Endothelial cell of umbilical vein (primary cell): ENCODE measurements at regions not wholly inside any gene's neighbourhood (a gene's known extent, or its start where the extent isn't known, plus 50 kb on each side); places are given as distances from the start of the nearest gene placed in this dataset.
"Not testable (repeated sequence)": the region's sequence is repeated elsewhere in the genome, so short reads cannot be mapped to it uniquely, and the experiment has no call there.

Experiments
- BruUV-seq: library from RNA; stranded (reverse); fragments of 400-500 nt; replicated peaks from 2 replicates; lab custom pipeline; 2021; lab: Mats Ljungman, UMichigan
- CTCF ChIA-PET: fragments of 300-600, 350-600 bp; sonication (Branson Sonifier 250); formaldehyde crosslinking; loops from one replicate; lab custom pipeline; 2021; ENCODE audit warnings: antibody characterized with exemption, inconsistent platforms; lab: Charles Lee
- POLR2A ChIA-PET: fragments of 300-600, 350-600 bp; sonication (Branson Sonifier 250); formaldehyde crosslinking; loops from one replicate; lab custom pipeline; 2021; ENCODE audit warnings: antibody characterized with exemption, inconsistent platforms; lab: Charles Lee
- DNase-seq: peaks from one replicate; pipeline ENCODE4 v3.0.0-alpha.2; 2011; ENCODE audit warnings: low read depth, low spot score
- FAIRE-seq: peaks from 2 replicates; lab custom pipeline; 2011; peaks lifted over from hg19 to GRCh38; lab: Jason Lieb, UNC
- H2AFZ ChIP-seq: 2 replicates; pipeline ENCODE4 v1.6.0; 2012; ENCODE audit warnings: low read depth, low read length, control low read depth, inconsistent platforms
- H3K27ac ChIP-seq: 2 replicates; pipeline ENCODE4 v1.5.1; 2011; ENCODE audit warnings: low read depth, mild to moderate bottlenecking, control low read depth, low read length, moderate library complexity; ENCODE audit not compliant: insufficient read depth
- H3K27me3 ChIP-seq, 2 experiments: 2 replicates each; pipeline versions ENCODE4 v1.6.0 to v1.6.1; 2011; ENCODE audit warnings: low read length in 2 of 2, mixed read lengths in 1 of 2; ENCODE audit not compliant: control insufficient read depth in 2 of 2, insufficient read depth in 2 of 2
- H3K36me3 ChIP-seq, 2 experiments: 2 replicates in 1 of 2; 3 replicates in 1 of 2; pipeline ENCODE4 v1.5.1; 2011; ENCODE audit warnings: low read length in 2 of 2, mild to moderate bottlenecking in 1 of 2, moderate library complexity in 1 of 2; ENCODE audit not compliant: control insufficient read depth in 2 of 2, insufficient read depth in 2 of 2; ENCODE audit errors: extremely low read depth in 1 of 2
- H3K4me1 ChIP-seq: 3 replicates; pipeline ENCODE4 v1.5.1; 2011; ENCODE audit warnings: mild to moderate bottlenecking, low read length; ENCODE audit not compliant: control insufficient read depth, insufficient read depth; ENCODE audit errors: extremely low read depth
- H3K4me2 ChIP-seq: 2 replicates; pipeline ENCODE4 v1.6.1; 2011; ENCODE audit warnings: low read length, control low read depth, mixed read lengths; ENCODE audit not compliant: insufficient read depth
- H3K4me3 ChIP-seq, 3 experiments: fragments of 200-600 bp in 1 of 3; sonication (generic), shearing (Covaris generic) in 1 of 3; replicated peaks in 1 of 3; 2 replicates each; pipeline ENCODE4 v1.5.1; 2011 to 2016; ENCODE audit warnings: control low read depth in 3 of 3, low read length in 3 of 3, mild to moderate bottlenecking in 2 of 3, inconsistent platforms in 1 of 3, low read depth in 1 of 3, moderate library complexity in 1 of 3; ENCODE audit not compliant: insufficient read depth in 1 of 3
- H3K79me2 ChIP-seq: 2 replicates; pipeline ENCODE4 v1.6.0; 2012; ENCODE audit warnings: low read length, inconsistent platforms; ENCODE audit not compliant: control insufficient read depth, insufficient read depth
- H3K9ac ChIP-seq: replicated peaks from 2 replicates; pipeline ENCODE3; 2011; ENCODE audit warnings: low read length, control low read depth; ENCODE audit not compliant: insufficient read depth; ENCODE audit errors: extremely low read depth
- H3K9me1 ChIP-seq: replicated peaks from 3 replicates; pipeline ENCODE4 v1.6.0; 2011; ENCODE audit warnings: mild to moderate bottlenecking, low read length; ENCODE audit not compliant: control insufficient read depth, insufficient read depth; ENCODE audit errors: extremely low read depth
- H3K9me3 ChIP-seq: replicated peaks from 2 replicates; pipeline ENCODE4 v1.5.1; 2012; ENCODE audit warnings: low read length, inconsistent platforms; ENCODE audit not compliant: control insufficient read depth, insufficient read depth
- H4K20me1 ChIP-seq: replicated peaks from 2 replicates; pipeline ENCODE3; 2011; ENCODE audit warnings: mild to moderate bottlenecking, low read length; ENCODE audit not compliant: control insufficient read depth, insufficient read depth; ENCODE audit errors: extremely low read depth
- CTCF ChIP-seq, 2 donors: IDR thresholded peaks; 1 replicate in 1 of 2; 2 replicates in 1 of 2; pipeline ENCODE4 v1.5.1; 2011; ENCODE audit warnings: low read length in 2 of 2, mild to moderate bottlenecking in 2 of 2, moderate library complexity in 2 of 2, control low read depth in 1 of 2, inconsistent platforms in 1 of 2, low read depth in 1 of 2; ENCODE audit not compliant: insufficient read depth in 1 of 2; ENCODE audit errors: extremely low read depth in 1 of 2
- EZH2 ChIP-seq: IDR thresholded peaks from 2 replicates; pipeline ENCODE4 v1.6.1; 2012; ENCODE audit warnings: borderline replicate concordance, low read depth, mild to moderate bottlenecking, moderate library complexity, low read length, inconsistent platforms; ENCODE audit not compliant: severe bottlenecking
- FOS ChIP-seq: IDR thresholded peaks from 2 replicates; pipeline ENCODE4 v1.6.1; 2011; ENCODE audit warnings: mild to moderate bottlenecking, low read length, moderate library complexity, borderline replicate concordance; ENCODE audit not compliant: insufficient read depth
- GATA2 ChIP-seq: IDR thresholded peaks from 2 replicates; pipeline ENCODE4 v1.7.0; 2011; ENCODE audit warnings: low read depth, mild to moderate bottlenecking, moderate library complexity, mixed read lengths, low read length; ENCODE audit not compliant: insufficient read length, insufficient read depth
- JUN ChIP-seq: IDR thresholded peaks from 2 replicates; pipeline ENCODE4 v1.6.1; 2011; ENCODE audit warnings: borderline replicate concordance, low read depth; ENCODE audit not compliant: insufficient read length, insufficient read depth
- MAX ChIP-seq: IDR thresholded peaks from 2 replicates; pipeline ENCODE4 v1.6.1; 2011; ENCODE audit not compliant: insufficient read depth, insufficient read length
- MYC ChIP-seq: IDR thresholded peaks from one replicate; pipeline ENCODE4 v1.6.1; 2011; ENCODE audit warnings: mild to moderate bottlenecking, low read depth, low read length
- POLR2A ChIP-seq: IDR thresholded peaks from 2 replicates; pipeline ENCODE4 v1.6.1; 2012; ENCODE audit warnings: low read depth, mild to moderate bottlenecking, control low read depth, low read length
- POLR2AphosphoS5 ChIP-seq: IDR thresholded peaks from 2 replicates; pipeline ENCODE4 v1.6.1; 2012; ENCODE audit warnings: low read depth, mild to moderate bottlenecking, control low read depth, low read length, moderate library complexity; ENCODE audit not compliant: insufficient read depth
- dilution Hi-C: fragments of 300-500 bp; cut with MboI; formaldehyde crosslinking; loops from one replicate; pipeline ENCODE4 v1.15.0; 2019; ENCODE audit warnings: low sequenced_read_pairs; ENCODE audit not compliant: extremely low pct_ligation_motif_present
- intact Hi-C: fragments of 100-400 bp; cut with micrococcal nuclease; formaldehyde crosslinking; loops from one replicate; pipeline ENCODE4 v1.10.0; 2022

- H4K20me1 ChIP-seq, result no peaks in the 10 kb centered on the region
- ChIA-PET CTCF (interaction anchor here (0.6 to 1.8 kb wide), 9 partner anchors 9 to 166 kb away, joined by 3 to 5 read pairs (median 4); no protein-coding TSS in a partner anchor), POLR2A (no interaction called here)
- peaks cover 0 to 3% of the 10 kb centered on the region in 2 experiments for H3K27me3 ChIP-seq
- BruUV-seq, result no TSS peak
- dilution Hi-C loops (no loop called here), intact Hi-C loops (no loop called here)
- no peak overlapping the region for H3K9ac ChIP-seq
- no peaks in the 10 kb centered on the region for H3K9me1 ChIP-seq
- no peak overlapping the region for H3K4me3 ChIP-seq
- no peak overlapping the region for H3K27ac ChIP-seq
- no peak overlapping the region for H3K4me2 ChIP-seq
- H3K9me3 ChIP-seq, result no peaks in the 10 kb centered on the region
- H2AFZ ChIP-seq, result no peak overlapping the region
- H3K36me3 ChIP-seq, result no peaks in the 10 kb centered on the region
- TF ChIP-seq GATA2 (no peak), FOS (no peak), POLR2A (no peak), MYC (no peak)
- H3K79me2 ChIP-seq, result no peaks in the 10 kb centered on the region
- H3K4me1 ChIP-seq, result no peaks in the 10 kb centered on the region
- no peak for DNase-seq
- FAIRE-seq, result no peak
Observed at GRCh38 chr1:178587096-178587495, 74.2 kb downstream of the TEX35 start.

DNA sequence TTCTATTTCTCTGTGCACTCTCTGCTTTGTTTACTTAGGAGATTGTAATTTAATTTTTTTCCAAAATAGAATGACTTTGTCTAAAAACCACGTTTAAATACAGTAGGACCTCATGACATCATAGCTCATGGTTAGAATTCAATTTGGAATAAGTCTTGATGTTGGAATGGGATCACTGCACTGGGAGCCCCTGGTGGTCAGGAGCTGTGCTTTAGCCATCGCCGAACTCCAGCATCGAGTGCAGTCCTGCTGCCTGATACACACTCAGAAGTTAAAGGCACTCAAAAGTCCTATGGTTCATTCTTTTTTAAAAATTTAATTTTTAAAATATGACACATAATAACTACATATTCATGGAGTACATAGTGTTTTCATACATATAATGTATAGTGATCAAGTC is 75.1 kb downstream of the TEX35 start:
- Histone ChIP-seq H3K9me1 (no peaks in the 10 kb centered on the region), H2AFZ (no peak overlapping the region), H3K4me3 (no peak overlapping the region), H4K20me1 (no peaks in the 10 kb centered on the region), H3K4me2 (no peak overlapping the region), H3K9ac (no peak overlapping the region), H3K4me1 (no peaks in the 10 kb centered on the region), H3K79me2 (no peaks in the 10 kb centered on the region), H3K27me3 (peaks cover 0 to 2% of the 10 kb centered on the region in 2 experiments), H3K9me3 (no peaks in the 10 kb centered on the region), H3K36me3 (no peaks in the 10 kb centered on the region), H3K27ac (no peak overlapping the region)
- BruUV-seq, result no TSS peak
- ChIA-PET CTCF (interaction anchor here (0.9 to 1.8 kb wide), 9 partner anchors 9 to 165 kb away, joined by 3 to 5 read pairs (median 4); no protein-coding TSS in a partner anchor), POLR2A (no interaction called here)
- DNase-seq (no peak), FAIRE-seq (no peak)
- no peak for TF ChIP-seq MAX
- no peak for TF ChIP-seq CTCF (IDR thresholded peaks at IDR 0.05; ENCODE audit: extremely low read depth in 1 of 2, insufficient read depth in 1 of 2, low read depth in 1 of 2, low read length in 2 of 2)
- no peak for TF ChIP-seq FOS
- no peak for TF ChIP-seq GATA2
- TF ChIP-seq POLR2A, result no peak
- TF ChIP-seq JUN, result no peak
- no peak for TF ChIP-seq MYC
- no peak for TF ChIP-seq EZH2
- no peak for TF ChIP-seq POLR2AphosphoS5
- dilution Hi-C loops (no loop called here), intact Hi-C loops (no loop called here)

DNA sequence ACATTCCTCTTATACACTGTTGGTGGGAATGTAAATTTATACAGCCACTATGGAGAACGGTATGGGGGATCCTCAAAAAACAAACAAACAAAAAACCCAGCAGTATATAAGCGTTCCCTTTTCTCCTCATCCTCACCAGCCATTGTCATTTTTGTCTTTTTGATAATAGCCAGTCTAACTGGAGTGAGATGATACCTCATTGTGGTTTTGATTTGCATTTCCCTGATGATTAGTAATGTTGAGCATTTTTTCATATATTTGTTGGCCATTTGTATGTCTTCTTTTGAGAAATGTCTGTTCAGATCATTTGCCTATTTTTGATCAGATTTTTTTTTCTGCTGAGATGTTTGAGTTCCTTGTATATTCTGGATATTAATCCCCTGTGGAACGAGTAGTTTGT is 76.1 kb downstream of the TEX35 start:
- H3K4me2 ChIP-seq, H3K9ac ChIP-seq, DNase-seq, H3K9me1 ChIP-seq, H3K27ac ChIP-seq, H3K9me3 ChIP-seq, BruUV-seq, POLR2A ChIA-PET, H3K4me1 ChIP-seq, H3K4me3 ChIP-seq, intact Hi-C loops, dilution Hi-C loops, H4K20me1 ChIP-seq, CTCF ChIA-PET, FAIRE-seq, H2AFZ ChIP-seq, H3K79me2 ChIP-seq, H3K36me3 ChIP-seq, H3K27me3 ChIP-seq: not testable (repeated sequence)
